Cardiac fibroblast (primary cell): ENCODE measurements at regions not wholly inside any gene's neighbourhood (a gene's known extent, or its start where the extent isn't known, plus 50 kb on each side); places are given as distances from the start of the nearest gene placed in this dataset.

Experiments used
- DNase-seq, 2 donors: peaks; one replicate each; pipeline versions ENCODE4 v3.0.0 to v3.0.0-alpha.2; 2010; ENCODE audit warnings: low read depth in 2 of 2
- H3K4me3 ChIP-seq, 2 donors: replicated peaks in 1 of 2; 1 replicate in 1 of 2; 2 replicates in 1 of 2; pipeline ENCODE4 v1.5.1; 2011; ENCODE audit warnings: low read depth in 2 of 2, low read length in 2 of 2, mild to moderate bottlenecking in 2 of 2, moderate library complexity in 1 of 2
- TF ChIP-seq, protein P1 (sequence below): IDR thresholded peaks from one replicate; pipeline ENCODE4 v1.5.1; 2011; ENCODE audit warnings: low read depth, mild to moderate bottlenecking, low read length, inconsistent platforms

DNA sequence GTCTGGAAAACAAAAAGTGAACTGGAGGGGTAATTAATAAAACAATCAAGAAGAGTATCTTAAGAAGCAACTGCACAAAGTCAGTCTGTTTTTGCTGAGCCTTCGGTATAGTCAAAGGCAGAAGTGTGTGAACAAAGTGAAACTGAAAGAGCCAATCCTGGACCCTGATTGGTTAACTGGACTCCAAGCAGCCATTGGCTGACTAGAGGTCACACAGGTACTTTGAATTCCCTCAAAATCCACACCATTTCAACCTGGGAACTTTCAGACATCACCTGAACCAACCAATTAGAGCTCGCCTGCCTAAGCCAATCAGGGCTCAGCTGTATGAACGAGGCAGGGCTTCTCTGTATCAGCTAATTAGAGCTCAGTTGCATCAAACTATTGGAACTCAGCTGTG lies 286.7 kb downstream of the TLE4 start:
- peak; percentile 13 to 55 for DNase-seq
- no peak overlapping the region for H3K4me3 ChIP-seq
- TF ChIP-seq, protein P1, sequence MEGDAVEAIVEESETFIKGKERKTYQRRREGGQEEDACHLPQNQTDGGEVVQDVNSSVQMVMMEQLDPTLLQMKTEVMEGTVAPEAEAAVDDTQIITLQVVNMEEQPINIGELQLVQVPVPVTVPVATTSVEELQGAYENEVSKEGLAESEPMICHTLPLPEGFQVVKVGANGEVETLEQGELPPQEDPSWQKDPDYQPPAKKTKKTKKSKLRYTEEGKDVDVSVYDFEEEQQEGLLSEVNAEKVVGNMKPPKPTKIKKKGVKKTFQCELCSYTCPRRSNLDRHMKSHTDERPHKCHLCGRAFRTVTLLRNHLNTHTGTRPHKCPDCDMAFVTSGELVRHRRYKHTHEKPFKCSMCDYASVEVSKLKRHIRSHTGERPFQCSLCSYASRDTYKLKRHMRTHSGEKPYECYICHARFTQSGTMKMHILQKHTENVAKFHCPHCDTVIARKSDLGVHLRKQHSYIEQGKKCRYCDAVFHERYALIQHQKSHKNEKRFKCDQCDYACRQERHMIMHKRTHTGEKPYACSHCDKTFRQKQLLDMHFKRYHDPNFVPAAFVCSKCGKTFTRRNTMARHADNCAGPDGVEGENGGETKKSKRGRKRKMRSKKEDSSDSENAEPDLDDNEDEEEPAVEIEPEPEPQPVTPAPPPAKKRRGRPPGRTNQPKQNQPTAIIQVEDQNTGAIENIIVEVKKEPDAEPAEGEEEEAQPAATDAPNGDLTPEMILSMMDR: no peak

DNA sequence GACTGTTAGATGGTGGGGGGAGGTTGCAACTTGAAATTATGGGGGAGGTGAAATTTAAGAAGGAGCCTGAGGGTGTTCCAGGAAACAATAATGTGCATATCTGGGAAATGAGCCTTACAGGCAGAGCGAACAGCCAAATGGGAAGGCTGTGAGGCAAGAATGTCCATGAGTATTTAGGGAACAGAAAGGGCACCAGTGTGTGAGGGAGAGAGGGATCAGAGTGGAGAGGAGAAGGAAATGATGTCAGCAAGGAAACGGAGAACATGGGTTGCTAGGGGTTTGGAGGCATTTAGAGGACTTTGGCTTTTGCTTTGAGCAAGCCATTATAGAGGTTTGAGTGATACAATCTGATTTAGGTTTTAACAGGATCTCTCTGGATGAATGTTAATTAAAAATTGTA lies 285.4 kb downstream of the TLE4 start:
- TF ChIP-seq, protein P1: no peak

DNA sequence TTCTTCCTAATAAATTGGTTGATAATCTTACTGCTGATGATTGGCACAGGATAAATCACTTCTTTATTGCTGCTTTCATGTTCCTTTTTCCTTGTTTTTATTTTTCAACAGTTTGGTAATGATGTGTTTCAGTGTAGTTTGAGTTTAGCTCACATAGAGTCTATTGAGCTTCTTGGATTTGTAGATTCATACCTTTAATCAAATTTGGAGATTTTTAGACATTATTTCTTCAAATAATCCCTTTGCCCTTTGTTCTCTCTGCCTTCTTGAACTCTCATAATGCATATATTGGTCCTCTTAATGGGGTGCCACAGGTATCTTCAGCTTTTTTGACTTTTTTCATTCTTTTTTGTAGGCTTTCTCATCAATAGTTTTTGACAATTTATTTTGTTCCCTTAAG lies 275.3 kb downstream of the TLE4 start:
- TF ChIP-seq, protein P1: no peak
- DNase-seq: no peak
- H3K4me3 ChIP-seq: no peak overlapping the region

More for the DNA sequence above, 285.4 kb downstream of the TLE4 start:
- no peak overlapping the region for H3K4me3 ChIP-seq
- DNase-seq: peak in 1 of 2 donors; percentile 0

GRCh38 chr9:79829566-79830302 lies 258.0 kb downstream of the TLE4 start:
- no peak overlapping the region for H3K4me3 ChIP-seq
- no peak for DNase-seq
- TF ChIP-seq, protein P1: no peak

- no peak for DNase-seq
- TF ChIP-seq, protein P1: no peak
- H3K4me3 ChIP-seq: no peak overlapping the region
Observed at GRCh38 chr9:79824265-79824664, 252.5 kb downstream of the TLE4 start.

- TF ChIP-seq, protein P1: no peak
- H3K4me3 ChIP-seq: no peak overlapping the region
- DNase-seq: no peak
Observed at GRCh38 chr9:79817438-79818004, 245.8 kb downstream of the TLE4 start.
